H1 (cell line): ENCODE measurements at regions not wholly inside any gene's neighbourhood (a gene's known extent, or its start where the extent isn't known, plus 50 kb on each side); places are given as distances from the start of the nearest gene placed in this dataset.

Experiments
- CHD7 ChIP-seq: fragments of 300-600 bp; sonication (generic); IDR thresholded peaks from 2 replicates; pipeline ENCODE4 v1.7.1; 2012; ENCODE audit warnings: low read length, moderate library complexity, mild to moderate bottlenecking, inconsistent platforms; ENCODE audit not compliant: insufficient replicate concordance
- EP300 ChIP-seq, 2 experiments: IDR thresholded peaks; 1 replicate in 1 of 2; 2 replicates in 1 of 2; pipeline ENCODE4 v1.6.1; 2011 to 2012; ENCODE audit warnings: low read depth in 2 of 2, low read length in 2 of 2, mild to moderate bottlenecking in 2 of 2, borderline replicate concordance in 1 of 2, inconsistent platforms in 1 of 2, moderate library complexity in 1 of 2

GRCh38 chr4:63898961-63899360 is 510.3 kb downstream of the TECRL start (continued):
- no peak for TF ChIP-seq CHD7
- no peak for TF ChIP-seq EP300 (IDR thresholded peaks at IDR 0.05; ENCODE audit: borderline replicate concordance in 1 of 2, low read depth in 2 of 2, low read length in 2 of 2)
